ENCODE measurements at regions not wholly inside any gene's neighbourhood (a gene's known extent, or its start where the extent isn't known, plus 50 kb on each side); places are given as distances from the start of the nearest gene placed in this dataset.

- no peaks in the 10 kb centered on the region for H3K27me3 ChIP-seq (ENCODE audit: insufficient read depth, low read depth, low read length)
- no peak for TF ChIP-seq EZH2 (IDR thresholded peaks at IDR 0.05; ENCODE audit: borderline replicate concordance, insufficient read depth, low read length, poor library complexity, severe bottlenecking)
- TF ChIP-seq RAD21 (conservative IDR thresholded peaks at IDR 0.05), result no peak
- no peak for TF ChIP-seq SMC3 (conservative IDR thresholded peaks at IDR 0.05; ENCODE audit: poor library complexity)
- no peak for TF ChIP-seq TAF1 (IDR thresholded peaks at IDR 0.05; ENCODE audit: low read depth)
- TF ChIP-seq POLR2AphosphoS5 (IDR thresholded peaks at IDR 0.05), result no peak
- no peak for TF ChIP-seq CTCF (IDR thresholded peaks at IDR 0.05; ENCODE audit: poor library complexity, severe bottlenecking)
- TF ChIP-seq EP300 (conservative IDR thresholded peaks at IDR 0.05; ENCODE audit: poor library complexity, severe bottlenecking), result no peak
- no peak for TF ChIP-seq REST (IDR thresholded peaks at IDR 0.05; ENCODE audit: borderline replicate concordance)
- no peak for TF ChIP-seq MXI1 (conservative IDR thresholded peaks at IDR 0.05; ENCODE audit: poor library complexity, severe bottlenecking)
- no peak overlapping the region for H3K27ac ChIP-seq (ENCODE audit: low read length)
- H4K20me1 ChIP-seq (ENCODE audit: insufficient read depth), result no peaks in the 10 kb centered on the region
- H3F3A ChIP-seq (ENCODE audit: insufficient read depth, low read length, poor library complexity, severe bottlenecking), result no peaks in the 10 kb centered on the region
- H2AFZ ChIP-seq (ENCODE audit: low read depth, low read length), result no peak overlapping the region
- H3K9ac ChIP-seq (ENCODE audit: low read length), result no peak overlapping the region
- no peaks in the 10 kb centered on the region for H3K9me2 ChIP-seq (ENCODE audit: insufficient read depth, low read length)
- H3K4me2 ChIP-seq (ENCODE audit: low read length), result no peak overlapping the region
- H3K79me2 ChIP-seq (replicated peaks; ENCODE audit: insufficient read depth, low read length), result no peaks in the 10 kb centered on the region
- no peaks in the 10 kb centered on the region for H3K9me3 ChIP-seq (ENCODE audit: low read length)
- H3K4me3 ChIP-seq (ENCODE audit: low read length), result no peak overlapping the region
- no peaks in the 10 kb centered on the region for H3K36me3 ChIP-seq (ENCODE audit: insufficient read depth, low read length)
These were observed 102.4 kb upstream of the HSF2 start for GRCh38 chr6:122297010-122297409.

GRCh38 chr6:122302067-122302466 lies 97.4 kb upstream of the HSF2 start:
- H2AFZ ChIP-seq (ENCODE audit: low read depth, low read length), result no peak overlapping the region
- H3K27ac ChIP-seq (ENCODE audit: low read length), result no peak overlapping the region
- H3K79me2 ChIP-seq (replicated peaks; ENCODE audit: insufficient read depth, low read length), result no peaks in the 10 kb centered on the region
- no peaks in the 10 kb centered on the region for H3K9me3 ChIP-seq (ENCODE audit: low read length)
- H3F3A ChIP-seq (ENCODE audit: insufficient read depth, low read length, poor library complexity, severe bottlenecking), result no peaks in the 10 kb centered on the region
- TF ChIP-seq SMC3 (conservative IDR thresholded peaks at IDR 0.05; ENCODE audit: poor library complexity) (no peak), MXI1 (conservative IDR thresholded peaks at IDR 0.05; ENCODE audit: poor library complexity, severe bottlenecking) (no peak), TAF1 (IDR thresholded peaks at IDR 0.05; ENCODE audit: low read depth) (no peak), EZH2 (IDR thresholded peaks at IDR 0.05; ENCODE audit: borderline replicate concordance, insufficient read depth, low read length, poor library complexity, severe bottlenecking) (no peak), CTCF (IDR thresholded peaks at IDR 0.05; ENCODE audit: poor library complexity, severe bottlenecking) (no peak), RAD21 (conservative IDR thresholded peaks at IDR 0.05) (no peak), EP300 (conservative IDR thresholded peaks at IDR 0.05; ENCODE audit: poor library complexity, severe bottlenecking) (no peak), REST (IDR thresholded peaks at IDR 0.05; ENCODE audit: borderline replicate concordance) (no peak), POLR2AphosphoS5 (IDR thresholded peaks at IDR 0.05) (no peak)
- H3K4me2 ChIP-seq (ENCODE audit: low read length), result no peak overlapping the region
- H3K36me3 ChIP-seq (ENCODE audit: insufficient read depth, low read length), result no peaks in the 10 kb centered on the region
- H3K9me2 ChIP-seq (ENCODE audit: insufficient read depth, low read length), result no peaks in the 10 kb centered on the region
- H3K9ac ChIP-seq (ENCODE audit: low read length), result no peak overlapping the region
- H4K20me1 ChIP-seq (ENCODE audit: insufficient read depth), result no peaks in the 10 kb centered on the region
- H3K27me3 ChIP-seq (ENCODE audit: insufficient read depth, low read depth, low read length), result no peaks in the 10 kb centered on the region
- H3K4me3 ChIP-seq (ENCODE audit: low read length), result no peak overlapping the region
